GM18870 (cell line): ENCODE measurements at regions not wholly inside any gene's neighbourhood (a gene's known extent, or its start where the extent isn't known, plus 50 kb on each side); places are given as distances from the start of the nearest gene placed in this dataset.
"Not testable (repeated sequence)": the region's sequence is repeated elsewhere in the genome, so short reads cannot be mapped to it uniquely, and the experiment has no call there.

Source experiments
- ATAC-seq: cut with Tn5 transposase; IDR thresholded peaks from one replicate; pipeline ENCODE4 v1.9.1; 2021; ENCODE audit warnings: moderate library complexity; ENCODE audit not compliant: unreplicated experiment

DNA sequence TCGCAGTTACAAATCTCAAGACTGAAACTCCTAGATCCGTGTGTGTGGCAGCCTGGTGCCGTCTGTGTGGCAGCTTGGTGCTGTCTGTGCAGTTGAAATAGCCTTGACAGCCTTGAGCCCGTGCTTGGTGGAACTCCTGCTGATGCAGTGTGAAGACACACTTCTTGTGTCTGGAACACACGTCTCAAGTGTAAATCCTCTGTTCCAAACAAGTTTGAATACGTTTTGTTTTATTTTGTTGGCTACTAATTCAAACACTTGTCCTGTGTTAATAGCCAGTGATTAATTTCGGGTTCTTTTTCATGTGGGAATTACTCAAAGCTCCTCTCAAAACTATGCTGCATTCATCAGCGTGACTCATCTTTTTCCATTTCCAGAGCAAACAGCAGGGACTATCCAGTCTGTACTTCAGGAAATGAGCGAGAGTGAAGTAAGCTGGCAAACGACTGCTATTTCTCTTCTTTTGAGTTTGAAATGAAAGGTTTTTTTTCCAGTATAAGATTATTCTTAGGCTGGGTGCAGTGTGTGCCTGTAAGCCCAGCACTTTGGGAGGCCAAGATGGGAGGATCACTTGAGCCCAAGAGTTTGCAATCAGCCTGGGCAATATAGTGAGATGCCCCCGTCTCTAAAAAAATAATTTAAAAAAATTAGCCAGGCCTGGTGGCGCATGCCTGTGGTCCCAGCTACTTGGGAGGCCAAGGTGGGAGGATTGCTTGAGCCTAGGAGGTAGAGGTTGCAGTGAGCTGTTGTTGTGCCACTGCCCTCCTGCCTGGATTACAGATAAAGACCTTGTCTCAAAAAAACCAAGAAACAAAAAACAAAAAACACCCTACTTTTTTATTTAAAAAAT is 152.9 kb downstream of the SPP2 start:
- no peak for ATAC-seq

DNA sequence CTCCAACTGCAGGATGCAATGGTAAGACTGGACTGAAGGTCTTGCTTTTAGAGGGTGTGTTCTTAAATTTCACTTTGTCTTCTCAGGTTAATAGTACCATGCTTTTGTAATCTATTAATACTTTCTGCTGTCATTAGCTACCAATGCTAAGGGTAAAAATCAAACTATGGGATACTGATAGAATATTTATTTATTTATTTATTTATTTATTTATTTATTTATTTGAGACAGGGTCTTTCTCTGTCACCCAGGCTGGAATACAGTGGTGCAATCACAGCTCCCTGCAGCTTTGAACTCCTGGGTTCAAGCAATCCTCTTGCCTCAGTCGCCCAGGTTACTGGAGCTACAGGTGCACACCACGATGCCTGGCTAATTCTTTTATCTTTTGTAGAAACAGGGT is 152.1 kb downstream of the SPP2 start:
- ATAC-seq: no peak

DNA sequence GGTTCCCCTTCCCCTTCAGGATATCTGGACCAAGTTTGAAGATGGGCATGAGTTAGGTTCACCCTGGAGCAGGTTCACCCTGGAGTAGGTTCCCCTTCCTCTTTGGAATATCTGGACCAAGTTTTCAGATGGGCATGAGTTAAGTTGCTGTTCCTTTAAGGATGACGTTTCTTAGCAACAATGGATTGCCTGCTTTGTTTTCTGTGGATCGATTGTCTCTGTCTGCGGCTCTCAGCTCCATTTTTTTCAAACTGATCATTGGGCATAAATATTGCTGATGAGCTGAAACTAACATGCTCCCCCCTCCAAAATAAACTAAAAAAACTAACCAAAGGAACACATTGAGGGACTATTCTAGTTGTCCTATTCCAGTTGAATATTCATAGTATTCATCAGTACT is 149.5 kb downstream of the SPP2 start:
- ATAC-seq: no peak

DNA sequence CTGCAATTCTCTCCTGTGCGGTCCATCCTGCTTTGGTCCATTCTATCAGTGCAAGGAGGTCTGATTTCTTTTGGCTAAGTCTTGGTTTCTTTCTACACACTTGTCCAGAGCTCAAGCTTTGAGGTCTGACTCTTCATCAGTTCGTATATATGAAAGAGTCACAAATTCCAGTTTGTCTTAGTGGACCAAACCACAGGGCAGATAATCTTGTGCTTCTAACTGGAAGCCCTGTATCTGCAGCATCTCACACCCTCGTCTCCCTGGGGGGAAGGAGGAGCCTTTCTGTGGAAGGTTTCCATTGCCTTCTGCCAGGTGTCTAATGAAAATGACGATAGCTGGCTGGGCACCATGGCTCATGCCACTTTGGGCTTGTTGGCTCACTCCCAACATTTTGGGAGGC is 148.5 kb downstream of the SPP2 start:
- no peak for ATAC-seq

DNA sequence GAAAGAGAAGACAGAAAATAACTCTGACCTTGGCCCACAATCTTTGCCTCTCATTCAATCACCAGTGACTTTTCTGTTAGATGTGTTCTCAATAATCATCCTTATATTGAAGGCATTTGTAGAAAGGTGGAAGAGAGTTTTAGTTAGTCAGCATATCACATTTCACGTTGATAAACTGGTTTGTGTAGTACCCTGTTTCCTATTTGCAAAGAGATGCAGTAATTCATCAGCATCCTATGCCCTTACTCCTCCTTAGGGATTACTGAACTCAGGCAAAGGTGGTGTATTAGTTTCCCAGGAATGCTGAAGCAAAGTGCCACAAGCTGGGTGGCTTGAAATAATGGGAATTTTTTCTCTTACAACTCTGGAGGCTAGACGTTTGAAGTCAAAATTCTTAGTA is 145.0 kb downstream of the SPP2 start:
- no peak for ATAC-seq

DNA sequence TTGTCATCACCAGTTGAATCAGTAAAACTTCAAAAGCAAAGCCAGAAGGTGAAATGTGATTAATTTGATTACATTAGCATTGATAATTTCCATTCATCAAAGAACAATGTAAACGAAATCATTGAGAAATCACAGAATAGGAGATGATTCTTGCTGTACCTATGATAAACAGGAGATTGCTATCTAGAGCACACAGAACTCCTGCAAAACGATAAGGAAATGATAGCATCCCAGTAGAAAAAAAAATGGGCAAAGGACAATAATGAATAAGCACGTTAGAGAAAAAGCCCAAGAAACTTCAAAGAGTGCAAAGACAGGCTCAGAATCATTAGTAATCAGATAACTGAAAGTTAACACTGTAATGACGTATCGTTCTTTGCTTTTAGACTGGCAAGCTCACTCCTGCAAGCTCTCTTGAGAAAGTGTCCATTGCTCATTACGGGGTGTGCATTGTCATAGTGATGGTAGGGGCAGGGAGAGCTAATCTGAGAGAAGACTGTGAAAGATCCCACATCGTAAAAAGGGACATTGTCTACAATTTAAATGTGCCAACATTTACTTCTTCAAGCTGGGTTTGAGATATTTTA is 143.6 kb downstream of the SPP2 start:
- no peak for ATAC-seq

DNA sequence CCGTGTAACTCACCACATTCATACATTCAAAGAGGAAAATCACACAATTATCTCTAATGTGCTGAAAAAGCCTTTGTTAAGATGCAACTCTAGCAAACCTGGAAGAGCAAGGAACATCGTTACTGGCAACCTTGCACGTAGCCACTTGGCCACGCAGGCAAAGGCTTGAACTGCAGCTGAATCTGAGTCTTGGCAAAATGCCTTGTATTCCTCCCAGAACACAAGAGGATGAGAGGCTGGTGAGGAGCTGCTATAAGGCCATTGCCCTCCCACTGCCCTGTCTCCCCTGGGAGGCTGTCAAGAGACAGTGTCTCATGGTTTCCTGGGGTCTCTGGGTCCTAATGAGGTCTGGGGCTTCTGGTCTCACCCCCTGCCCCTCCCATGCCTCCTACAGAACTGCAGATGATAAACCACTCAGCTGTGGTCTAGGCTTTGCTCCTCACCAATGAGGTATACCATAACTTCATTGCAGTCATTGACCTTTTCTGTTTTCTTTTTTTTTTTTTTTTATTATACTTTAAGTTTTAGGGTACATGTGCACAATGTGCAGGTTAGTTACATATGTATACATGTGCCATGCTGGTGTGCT is 141.4 kb downstream of the SPP2 start:
- no peak for ATAC-seq

DNA sequence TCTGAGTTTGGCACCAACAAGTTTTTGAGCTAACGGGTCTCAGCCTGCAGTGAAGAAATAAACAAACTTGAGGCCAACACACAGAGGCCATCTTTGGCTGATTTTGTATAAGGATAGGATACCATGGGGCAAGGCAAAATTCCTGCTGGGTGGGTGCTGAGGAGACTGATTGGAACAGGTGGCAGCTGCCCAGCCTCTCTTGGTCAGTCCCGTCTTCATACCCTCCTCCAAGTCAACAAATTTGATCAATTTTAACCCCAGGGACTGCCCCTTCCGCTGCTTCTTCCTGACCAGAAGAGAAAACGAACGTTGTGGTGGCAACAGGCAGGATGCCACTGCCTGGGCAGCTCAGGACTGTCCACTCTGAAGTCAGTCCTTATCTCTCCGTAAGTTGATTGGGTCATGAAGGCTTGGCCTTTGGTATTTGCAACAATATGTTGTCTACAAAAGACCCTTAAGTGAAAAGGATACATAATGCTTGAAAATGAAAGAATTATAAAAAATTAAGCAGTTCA is 139.3 kb downstream of the SPP2 start:
- ATAC-seq: no peak

DNA sequence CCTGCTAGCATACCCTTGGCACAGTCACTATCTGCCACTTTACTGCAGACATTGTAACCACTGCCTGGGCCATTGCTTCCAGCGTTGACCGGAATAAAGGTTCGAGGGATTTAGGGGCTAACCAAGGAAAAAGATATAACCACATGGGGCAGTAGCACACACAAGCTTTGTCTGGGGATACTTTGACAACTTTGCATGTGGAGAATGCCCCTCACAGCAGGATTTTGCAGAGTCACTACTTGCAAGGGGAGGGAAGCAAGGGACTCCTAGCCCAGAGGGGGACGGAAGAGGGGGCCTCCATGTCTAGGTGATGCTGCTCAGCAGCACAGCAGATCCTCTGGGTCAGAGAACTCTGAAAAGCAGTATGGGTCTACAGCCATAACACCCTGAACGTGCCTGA is 138.7 kb downstream of the SPP2 start:
- no peak for ATAC-seq

DNA sequence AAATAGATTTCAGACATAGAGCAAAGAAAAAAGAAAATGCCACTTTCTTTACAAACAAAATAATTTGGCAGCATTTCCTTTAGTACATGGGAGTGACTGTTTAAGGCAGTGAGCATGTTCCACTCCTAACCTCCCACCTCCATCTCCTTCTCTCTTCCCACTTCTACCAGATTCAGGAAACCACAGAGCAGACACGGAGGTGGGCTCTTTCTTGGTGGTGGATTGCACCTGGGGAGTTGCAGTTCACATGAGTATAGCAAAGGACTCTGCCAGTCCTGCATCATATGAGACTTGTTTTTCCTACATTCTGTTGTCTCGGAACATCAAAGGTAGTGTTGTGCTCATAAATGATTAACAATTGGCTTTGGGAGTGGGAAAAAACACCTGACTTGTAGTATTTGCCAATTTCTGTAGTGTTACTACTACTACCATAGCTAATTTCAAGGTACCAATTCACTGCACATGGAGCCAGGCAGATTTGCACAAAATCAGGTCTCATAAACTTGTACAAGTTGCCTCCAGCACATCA is 137.2 kb downstream of the SPP2 start:
- ATAC-seq: no peak

DNA sequence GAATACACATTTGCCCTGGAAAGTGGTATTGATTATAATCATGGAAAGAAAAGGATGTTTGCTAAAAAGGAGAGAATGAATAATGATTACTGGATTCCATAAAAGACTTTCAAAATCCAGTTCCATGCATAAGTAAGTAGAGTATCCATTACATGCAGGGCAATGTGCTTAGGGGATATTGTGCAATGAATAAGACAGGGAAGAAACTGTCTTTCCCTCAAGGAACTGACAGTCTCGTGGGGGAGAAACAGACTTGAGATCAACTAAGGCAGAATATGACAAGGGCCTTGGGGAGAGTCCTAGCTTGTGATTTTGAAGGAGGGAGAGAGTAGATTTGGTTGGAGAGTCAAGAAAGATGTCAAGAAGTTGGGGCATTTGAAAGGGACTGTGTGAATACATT is 130.6 kb downstream of the SPP2 start:
- ATAC-seq: no peak

DNA sequence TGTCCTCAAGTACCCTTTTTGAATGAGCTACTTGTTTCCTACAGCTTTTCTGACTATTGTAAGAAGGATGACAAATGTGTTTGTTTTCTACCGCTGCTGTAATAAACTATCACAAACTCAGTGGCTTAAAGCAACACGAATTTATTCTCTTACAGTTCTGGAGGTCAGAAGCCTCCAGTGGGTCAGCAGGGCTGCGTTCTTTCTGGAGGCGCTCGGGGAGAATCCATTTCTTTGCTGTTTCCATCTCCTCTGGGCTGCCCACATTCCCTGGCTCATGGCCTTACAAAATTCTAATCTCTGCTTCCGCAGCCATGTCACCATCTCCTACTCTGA is 128.5 kb downstream of the SPP2 start:
- no peak for ATAC-seq

DNA sequence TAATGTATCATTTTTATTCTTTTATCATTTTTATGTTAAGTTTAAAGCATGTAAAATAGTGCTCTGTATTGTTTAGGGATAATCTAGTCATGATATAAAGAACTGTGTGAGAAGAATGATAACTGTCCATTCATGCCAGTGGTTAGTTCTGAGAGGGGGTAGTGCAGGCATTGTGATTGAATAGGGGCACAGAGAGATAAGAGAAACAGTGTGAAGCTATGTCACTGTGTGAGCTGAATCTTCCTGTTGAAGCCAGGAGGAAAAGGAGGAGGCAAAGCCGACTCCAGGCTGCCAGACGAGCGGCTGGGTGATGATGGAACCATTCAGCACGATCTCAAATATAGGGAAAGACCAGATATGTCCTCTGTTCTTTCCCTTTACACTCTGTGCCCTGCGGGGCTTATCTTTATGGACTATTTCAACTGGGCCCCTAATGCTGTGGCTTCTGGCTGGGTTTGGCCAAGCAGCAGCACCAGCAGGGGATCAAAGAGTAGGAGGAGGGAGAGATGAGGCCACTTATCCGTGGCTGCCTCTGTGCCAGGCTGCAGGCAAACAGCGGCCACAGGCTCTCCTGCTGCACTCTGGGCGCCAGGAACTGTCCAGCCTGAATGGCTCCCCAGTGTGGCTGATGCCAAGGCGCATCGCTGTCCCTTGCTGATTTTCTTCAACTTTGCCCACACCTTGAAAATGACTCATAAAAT is 128.0 kb downstream of the SPP2 start:
- ATAC-seq: no peak

DNA sequence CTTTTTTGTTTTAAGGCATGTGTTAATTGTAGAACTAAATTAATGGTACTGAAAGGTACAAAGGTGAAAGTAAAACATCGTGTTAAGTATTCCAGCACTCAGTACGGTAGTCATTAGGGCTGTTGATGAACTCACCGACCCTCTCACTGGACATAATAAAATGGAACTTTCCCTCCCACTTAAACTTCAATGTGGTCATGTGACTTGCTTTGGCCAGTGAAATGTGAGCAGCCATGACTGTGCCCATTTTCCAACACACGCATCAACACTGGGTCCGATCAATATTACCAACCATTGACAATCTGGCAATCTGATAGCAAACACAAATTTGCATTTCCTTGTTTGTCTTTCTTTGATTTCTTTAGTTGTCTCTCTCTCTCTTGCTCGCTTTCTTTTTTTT is 125.1 kb downstream of the SPP2 start:
- ATAC-seq: no peak

DNA sequence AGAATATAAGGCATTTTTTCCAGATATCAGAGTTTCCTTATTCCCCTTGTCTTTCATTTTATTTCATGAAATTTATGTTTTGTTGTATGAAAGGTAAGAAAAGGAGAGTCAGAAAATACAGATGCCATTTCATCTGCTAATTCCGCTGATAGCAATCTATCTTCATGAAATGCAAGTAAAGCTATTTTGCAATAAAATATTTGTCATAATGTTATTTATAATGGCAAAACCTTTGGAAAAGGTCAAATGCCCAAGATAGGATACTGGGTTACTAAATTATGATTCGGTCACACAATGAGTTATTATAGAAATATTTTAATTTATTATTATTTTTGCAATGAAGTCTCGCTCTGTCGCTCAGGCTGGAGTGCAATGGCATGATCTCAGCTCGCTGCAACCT is 124.2 kb downstream of the SPP2 start:
- no peak for ATAC-seq

DNA sequence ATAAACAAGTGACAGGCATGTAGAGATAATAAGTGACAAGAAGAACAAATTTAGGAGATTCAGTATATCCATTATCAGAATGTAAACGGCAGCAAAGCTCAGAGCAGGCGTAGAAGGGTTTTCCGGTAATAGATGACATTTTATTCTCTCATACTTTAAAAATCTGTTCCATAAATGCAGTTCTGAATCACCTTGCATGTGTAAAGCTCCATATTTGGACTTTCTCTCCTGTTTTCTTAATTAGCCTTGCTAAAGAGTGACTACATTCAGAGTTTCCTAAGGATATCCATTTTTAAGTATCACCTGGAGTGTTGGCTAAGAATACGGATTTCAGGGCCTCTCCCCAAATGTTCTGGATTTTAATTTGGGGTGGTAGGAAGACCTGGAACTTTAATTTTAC is 122.0 kb downstream of the SPP2 start:
- ATAC-seq: no peak

DNA sequence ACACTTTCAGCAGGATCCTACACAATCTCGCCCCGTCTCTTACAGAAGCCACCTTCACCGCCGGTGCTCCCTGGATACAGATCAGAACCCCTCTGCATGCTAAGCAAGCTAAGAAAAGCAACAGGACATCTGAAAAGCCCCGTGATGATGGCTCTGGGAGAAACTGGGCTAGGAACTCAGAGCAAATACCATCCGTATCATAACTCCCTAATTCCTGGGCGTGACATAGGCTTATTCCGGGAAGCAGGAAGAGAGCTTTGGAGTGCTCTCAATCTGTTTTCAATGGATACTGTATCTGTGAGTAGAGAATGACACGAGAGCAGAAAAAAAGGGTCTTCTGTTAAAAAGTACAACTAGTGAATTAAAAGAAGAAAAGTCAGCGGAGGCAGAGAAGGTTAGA is 121.6 kb downstream of the SPP2 start:
- no peak for ATAC-seq

DNA sequence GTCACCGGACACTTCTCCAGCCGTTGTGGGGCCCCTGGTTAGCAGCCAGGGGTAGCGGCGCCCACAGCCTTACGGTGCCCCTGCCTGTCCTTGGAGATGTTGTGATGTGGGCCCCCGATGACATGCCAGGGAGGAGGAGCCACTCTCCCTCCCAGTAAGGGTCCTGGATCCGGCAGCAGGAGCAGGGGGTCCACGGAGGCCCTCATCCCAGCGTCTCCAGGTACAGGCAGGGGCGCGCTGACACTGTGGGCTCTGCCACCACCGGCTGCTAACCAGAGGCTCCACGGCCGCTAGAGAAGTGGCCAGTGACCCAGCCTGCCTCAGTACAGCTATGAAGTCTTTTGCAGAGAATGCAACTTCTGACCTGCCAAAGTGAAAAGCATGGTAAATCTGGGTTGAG is 121.2 kb downstream of the SPP2 start:
- ATAC-seq: no peak

DNA sequence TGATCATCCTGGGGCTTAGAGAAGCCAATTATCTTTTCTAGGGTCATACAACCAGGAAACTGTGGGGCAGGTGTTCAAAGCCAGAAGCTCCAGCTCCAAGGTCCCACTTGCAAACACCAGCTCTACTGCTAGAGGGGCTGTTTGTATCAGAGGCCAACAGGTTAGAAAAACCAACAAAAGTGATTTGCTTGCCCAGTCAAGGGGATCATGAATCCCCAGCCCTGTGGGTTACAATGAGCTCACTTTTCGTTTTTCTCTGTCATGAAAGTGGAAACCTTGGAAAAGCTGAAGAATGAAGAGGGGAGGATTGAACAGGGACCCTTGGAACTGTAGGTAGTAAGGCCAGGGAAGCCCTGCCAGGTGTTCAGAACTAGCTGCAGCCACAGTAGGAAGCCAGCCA is 119.2 kb downstream of the SPP2 start:
- ATAC-seq: no peak

DNA sequence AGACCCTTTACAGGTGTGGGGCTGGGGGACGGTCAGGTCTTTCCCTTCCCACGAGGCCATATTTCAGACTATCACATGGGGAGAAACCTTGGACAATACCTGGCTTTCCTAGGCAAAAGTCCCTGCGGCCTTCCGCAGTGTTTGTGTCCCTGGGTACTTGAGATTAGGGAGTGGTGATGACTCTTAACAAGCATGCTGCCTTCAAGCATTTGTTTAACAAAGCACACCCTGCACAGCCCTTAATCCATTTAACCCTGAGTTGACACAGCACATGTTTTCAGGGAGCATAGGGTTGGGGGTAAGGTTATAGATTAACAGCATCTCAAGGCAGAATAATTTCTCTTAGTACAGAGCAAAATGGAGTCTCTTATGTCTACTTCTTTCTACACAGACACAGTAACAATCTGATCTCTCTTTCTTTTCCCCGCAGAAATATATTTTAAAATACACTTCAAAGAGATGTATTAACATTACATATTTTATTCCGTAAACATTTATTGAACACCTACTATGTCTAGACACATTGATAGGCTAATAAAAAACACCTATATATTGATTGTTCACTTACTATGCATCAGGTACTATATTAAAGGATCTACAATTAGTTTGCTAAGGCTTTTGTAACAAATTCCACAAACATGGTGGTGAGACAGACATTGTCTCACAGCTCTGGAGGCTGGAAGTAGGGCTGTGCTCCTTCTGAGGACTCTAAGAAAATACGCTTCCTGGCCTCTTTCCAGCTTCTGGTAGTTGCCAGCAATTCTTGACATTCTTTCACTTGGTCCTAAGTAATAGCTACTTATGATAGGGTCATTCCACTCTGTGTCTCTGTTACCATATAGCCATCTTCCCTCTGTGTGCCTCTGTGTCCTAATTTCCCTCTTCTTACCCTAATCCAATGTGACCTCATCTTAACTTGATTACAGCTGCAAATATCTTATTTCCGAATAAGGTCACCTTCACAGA is 118.4 kb downstream of the SPP2 start:
- not testable (repeated sequence) for ATAC-seq
